Testis (tissue), 2 donors: ENCODE measurements at regions not wholly inside any gene's neighbourhood (a gene's known extent, or its start where the extent isn't known, plus 50 kb on each side); places are given as distances from the start of the nearest gene placed in this dataset.

ENCODE experiments used
- DNase-seq: peaks from one replicate; pipeline ENCODE4 v3.0.0-alpha.2; 2019
- H3K27ac ChIP-seq, 2 donors: fragments of 200-600 bp; sonication (generic); one replicate each; pipeline ENCODE4 v1.5.1; 2019
- H3K27me3 ChIP-seq: fragments of 200-600 bp; sonication (generic); one replicate; pipeline ENCODE4 v1.5.1; 2019
- H3K36me3 ChIP-seq: fragments of 200-600 bp; sonication (generic); one replicate; pipeline ENCODE4 v1.5.1; 2017; ENCODE audit warnings: low read depth; ENCODE audit errors: missing control alignments
- H3K4me1 ChIP-seq: fragments of 200-600 bp; sonication (generic); one replicate; pipeline ENCODE4 v1.5.1; 2019
- H3K4me3 ChIP-seq, 2 donors: fragments of 200-600 bp; sonication (generic); one replicate each; pipeline ENCODE4 v1.5.1; 2017 to 2019
- H3K9me3 ChIP-seq: fragments of 200-600 bp; sonication (generic); one replicate; pipeline ENCODE4 v1.5.1; 2017
- POLR2A ChIP-seq: fragments of 450-650 bp; IDR thresholded peaks from one replicate; pipeline ENCODE4 v1.6.1; 2017; ENCODE audit warnings: antibody characterized with exemption, mild to moderate bottlenecking, moderate library complexity
- WGBS, 2 donors: methylation state at CpG; one replicate each; pipeline ENCODE4 v1.1.5; 2018; 5-methylcytosine and 5-hydroxymethylcytosine counted together
- intact Hi-C: fragments of 100-400 bp; cut with DNase I; formaldehyde crosslinking; loops from one replicate; pipeline ENCODE4 v1.15.1; 2023; ENCODE audit warnings: low total_unique reads
- TF ChIP-seq, protein P1 (sequence below), 3 experiments: fragments of 450-650 bp in 2 of 3; fragments of 200-600 bp in 1 of 3; sonication (generic) in 1 of 3; IDR thresholded peaks; one replicate each; pipeline ENCODE4 v1.5.1; 2016 to 2019; ENCODE audit warnings: antibody characterized with exemption in 3 of 3, mild to moderate bottlenecking in 2 of 3, moderate library complexity in 1 of 3

DNA sequence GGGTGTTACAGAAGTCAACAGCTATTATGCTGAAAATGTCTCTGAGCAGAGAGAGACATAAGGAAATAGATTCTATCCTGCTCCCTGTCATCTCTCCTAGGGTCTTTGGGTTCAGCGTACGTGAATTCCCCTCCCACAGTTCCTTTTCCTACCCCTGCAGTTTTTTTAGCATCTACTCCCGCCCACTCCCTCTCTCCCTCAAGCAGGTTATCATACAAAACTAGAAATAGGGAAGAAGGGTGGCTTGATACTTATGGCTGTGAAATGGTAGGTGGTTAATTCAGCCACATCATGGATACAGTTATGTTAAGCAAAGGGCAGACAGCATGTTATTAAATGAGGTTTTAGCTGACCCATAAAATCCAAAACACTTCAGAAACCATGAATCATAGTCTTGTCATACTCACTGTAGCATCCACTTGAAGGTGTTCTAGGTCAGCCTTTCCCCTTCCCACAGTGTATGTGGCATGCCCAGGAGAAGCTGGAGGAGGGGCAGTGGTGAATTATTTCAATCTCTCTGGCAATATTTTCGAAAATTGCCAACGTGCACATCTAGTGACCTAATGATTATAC lies 236.8 kb upstream of the SERP2 start:
- Histone ChIP-seq H3K4me3 (no peak overlapping the region), H3K36me3 (no peaks in the 10 kb centered on the region), H3K9me3 (no peaks in the 10 kb centered on the region), H3K27me3 (no peaks in the 10 kb centered on the region), H3K27ac (no peak overlapping the region), H3K4me1 (peaks cover 4% of the 10 kb centered on the region)
- intact Hi-C loops: no loop called here
- WGBS, 2 donors: 66 to 78% methylated on average over 5 of the region's 5 CpGs
- DNase-seq: no peak
- no peak for TF ChIP-seq POLR2A
- TF ChIP-seq, protein P1, sequence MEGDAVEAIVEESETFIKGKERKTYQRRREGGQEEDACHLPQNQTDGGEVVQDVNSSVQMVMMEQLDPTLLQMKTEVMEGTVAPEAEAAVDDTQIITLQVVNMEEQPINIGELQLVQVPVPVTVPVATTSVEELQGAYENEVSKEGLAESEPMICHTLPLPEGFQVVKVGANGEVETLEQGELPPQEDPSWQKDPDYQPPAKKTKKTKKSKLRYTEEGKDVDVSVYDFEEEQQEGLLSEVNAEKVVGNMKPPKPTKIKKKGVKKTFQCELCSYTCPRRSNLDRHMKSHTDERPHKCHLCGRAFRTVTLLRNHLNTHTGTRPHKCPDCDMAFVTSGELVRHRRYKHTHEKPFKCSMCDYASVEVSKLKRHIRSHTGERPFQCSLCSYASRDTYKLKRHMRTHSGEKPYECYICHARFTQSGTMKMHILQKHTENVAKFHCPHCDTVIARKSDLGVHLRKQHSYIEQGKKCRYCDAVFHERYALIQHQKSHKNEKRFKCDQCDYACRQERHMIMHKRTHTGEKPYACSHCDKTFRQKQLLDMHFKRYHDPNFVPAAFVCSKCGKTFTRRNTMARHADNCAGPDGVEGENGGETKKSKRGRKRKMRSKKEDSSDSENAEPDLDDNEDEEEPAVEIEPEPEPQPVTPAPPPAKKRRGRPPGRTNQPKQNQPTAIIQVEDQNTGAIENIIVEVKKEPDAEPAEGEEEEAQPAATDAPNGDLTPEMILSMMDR (IDR thresholded peaks at IDR 0.05): no peak

DNA sequence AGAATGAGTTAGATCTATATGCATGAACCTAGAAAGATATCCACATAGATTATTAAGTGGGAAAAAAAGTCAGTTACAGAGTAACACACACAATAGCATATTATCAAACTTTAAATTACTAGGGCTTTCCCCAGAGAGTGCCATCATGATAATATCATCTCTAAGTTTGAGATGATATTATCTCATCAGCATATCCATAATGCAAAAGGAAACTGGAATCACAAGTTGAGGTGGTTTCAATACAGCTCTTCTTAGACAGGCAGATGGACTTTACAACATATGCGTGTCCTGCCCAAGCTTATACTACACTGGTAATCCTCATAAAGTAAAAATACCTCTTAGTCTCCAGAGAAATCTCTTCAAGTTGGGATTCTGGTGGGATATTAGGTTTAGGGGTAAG lies 236.2 kb upstream of the SERP2 start:
- intact Hi-C loops: no loop called here
- no peak for DNase-seq
- no peaks in the 10 kb centered on the region for H3K36me3 ChIP-seq
- H3K27ac ChIP-seq: no peak overlapping the region
- H3K4me1 ChIP-seq: peaks cover 4% of the 10 kb centered on the region
- no peaks in the 10 kb centered on the region for H3K9me3 ChIP-seq
- 95 to 97% methylated on average over 1 of the region's 1 CpG for WGBS, 2 donors
- no peak overlapping the region for H3K4me3 ChIP-seq
- no peaks in the 10 kb centered on the region for H3K27me3 ChIP-seq
- TF ChIP-seq, protein P1 (IDR thresholded peaks at IDR 0.05): no peak
- no peak for TF ChIP-seq POLR2A

DNA sequence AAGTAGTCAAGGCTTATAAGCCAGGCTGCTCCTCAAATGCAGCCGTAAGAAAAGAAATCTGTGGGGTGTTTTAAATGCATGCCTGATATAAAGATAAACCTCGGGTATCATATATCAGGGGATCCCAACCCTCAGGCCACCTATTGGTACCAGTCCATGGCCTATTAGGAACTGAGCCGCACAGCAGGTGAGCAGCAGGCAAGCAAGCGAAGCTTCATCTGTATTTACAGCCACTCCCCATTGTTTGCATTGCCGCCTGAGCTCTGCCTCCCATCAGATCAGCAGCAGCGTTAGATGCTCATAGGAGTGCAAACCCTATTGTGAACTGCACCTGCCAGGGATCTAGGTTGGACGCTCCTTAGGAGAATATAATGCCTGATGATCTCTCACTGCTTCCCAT lies 233.5 kb upstream of the SERP2 start:
- intact Hi-C loops: loop anchor here (10.0 kb wide), 1 partner anchor 295 kb away; no protein-coding TSS in a partner anchor
- no peak overlapping the region for H3K27ac ChIP-seq

DNA sequence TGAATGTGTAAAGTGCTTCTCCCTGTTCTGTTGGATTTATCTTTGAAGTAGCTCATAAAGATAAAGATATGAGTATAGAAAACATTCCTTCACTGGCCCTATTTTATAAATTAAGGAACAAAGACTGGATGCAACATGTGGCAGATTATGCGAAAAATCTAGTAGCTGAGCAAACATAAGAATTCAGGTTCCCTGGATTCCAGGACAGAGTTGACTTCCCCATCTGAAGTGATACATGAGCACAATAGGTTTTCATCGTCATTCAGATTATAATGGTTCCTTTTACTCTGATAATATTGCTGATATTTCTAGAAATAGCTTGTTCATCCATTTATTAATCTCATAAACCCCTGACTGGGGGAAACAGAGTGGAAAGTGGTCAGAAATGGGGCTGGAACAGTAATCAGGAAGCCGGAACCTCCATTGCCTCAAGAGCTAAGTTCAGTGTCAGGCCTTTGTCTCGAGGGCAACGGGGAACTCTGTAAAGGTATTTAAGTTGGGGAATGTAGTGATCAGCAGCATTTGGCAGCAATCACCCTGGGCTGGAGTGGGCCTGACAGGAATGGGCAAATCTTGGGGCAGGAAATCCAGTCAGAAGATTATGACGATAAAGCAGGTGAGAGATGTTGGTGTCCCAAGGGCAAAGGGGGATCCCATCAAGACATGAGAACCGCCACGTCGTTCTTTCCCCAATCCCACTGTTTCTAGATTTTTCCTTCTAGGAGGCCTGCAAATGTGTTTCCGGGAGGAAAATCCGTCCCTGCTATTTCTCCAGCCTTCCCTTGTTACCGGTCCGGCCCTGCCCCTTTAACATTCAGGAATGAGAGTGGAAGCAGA lies 232.5 kb upstream of the SERP2 start:
- TF ChIP-seq, protein P1 (IDR thresholded peaks at IDR 0.05): no peak
- TF ChIP-seq POLR2A: no peak
- WGBS, 2 donors: 26 to 30% methylated on average over 13 of the region's 13 CpGs
- Histone ChIP-seq H3K9me3 (no peaks in the 10 kb centered on the region), H3K36me3 (no peaks in the 10 kb centered on the region), H3K4me1 (peaks cover 19% of the 10 kb centered on the region), H3K27ac (peak overlapping the region; percentile 93 to 97), H3K27me3 (no peaks in the 10 kb centered on the region), H3K4me3 (peak overlapping the region; percentile 67 to 73)
- DNase-seq: peak; percentile 34
- intact Hi-C loops: loop anchor here (10.0 kb wide), 1 partner anchor 294 kb away; no protein-coding TSS in a partner anchor

More for the DNA sequence above, 233.5 kb upstream of the SERP2 start:
- Histone ChIP-seq H3K36me3 (no peaks in the 10 kb centered on the region), H3K4me1 (peaks cover 19% of the 10 kb centered on the region), H3K27me3 (no peaks in the 10 kb centered on the region), H3K9me3 (no peaks in the 10 kb centered on the region), H3K4me3 (no peak overlapping the region)
- 66 to 74% methylated on average over 7 of the region's 7 CpGs for WGBS, 2 donors
- DNase-seq: no peak
- no peak for TF ChIP-seq POLR2A
- TF ChIP-seq, protein P1 (IDR thresholded peaks at IDR 0.05): no peak
